ENCODE measurements at regions not wholly inside any gene's neighbourhood (a gene's known extent, or its start where the extent isn't known, plus 50 kb on each side); places are given as distances from the start of the nearest gene placed in this dataset.

GRCh38 chr2:35504419-35504818 is 851.2 kb upstream of the CRIM1 start:
- no peak for TF ChIP-seq KLF10 (tag by site-specific recombination; IDR thresholded peaks at IDR 0.05)
- no peak for TF ChIP-seq ZNF292 (tag by site-specific recombination; IDR thresholded peaks at IDR 0.05; ENCODE audit: borderline replicate concordance, low read depth)
- TF ChIP-seq ZNF274 (IDR thresholded peaks at IDR 0.05; ENCODE audit: low read length) = no peak
- no peak for TF ChIP-seq ZNF274 (tag by site-specific recombination; IDR thresholded peaks at IDR 0.05; ENCODE audit: borderline replicate concordance)
- no peak for TF ChIP-seq ZBTB49 (tag by site-specific recombination; IDR thresholded peaks at IDR 0.05; ENCODE audit: low read depth)
- no peak for TF ChIP-seq CTCF (tag by site-specific recombination; IDR thresholded peaks at IDR 0.05)
- no peak for TF ChIP-seq BCL11A (tag by site-specific recombination; IDR thresholded peaks at IDR 0.05; ENCODE audit: low read depth)
- TF ChIP-seq HOXC10 (CRISPR knock-in tag; IDR thresholded peaks at IDR 0.05) = no peak
- no peak for TF ChIP-seq ZNF529 (tag by site-specific recombination; IDR thresholded peaks at IDR 0.05; ENCODE audit: insufficient replicate concordance)
- TF ChIP-seq ZBTB7A (tag by site-specific recombination; IDR thresholded peaks at IDR 0.05; ENCODE audit: low read depth) = no peak
- no peak for TF ChIP-seq ZBTB26 (tag by site-specific recombination; optimal IDR thresholded peaks at IDR 0.05)
- TF ChIP-seq ZNF26 (tag by site-specific recombination; IDR thresholded peaks at IDR 0.05) = no peak
- no peak for TF ChIP-seq MEIS1 (CRISPR knock-in tag; IDR thresholded peaks at IDR 0.05; ENCODE audit: borderline replicate concordance)

Data from HEK293 (cell line).